ENCODE measurements at regions not wholly inside any gene's neighbourhood (a gene's known extent, or its start where the extent isn't known, plus 50 kb on each side); places are given as distances from the start of the nearest gene placed in this dataset.

GRCh38 chr10:4354382-4354812, 471.6 kb upstream of the AKR1E2 start:
- TF ChIP-seq CTCF (IDR thresholded peaks at IDR 0.05 in 4 of 5, conservative IDR thresholded peaks at IDR 0.05 in 1 of 5) = no peak
- TF ChIP-seq POLR2A (IDR thresholded peaks at IDR 0.05) = no peak
